ENCODE measurements at regions not wholly inside any gene's neighbourhood (a gene's known extent, or its start where the extent isn't known, plus 50 kb on each side); places are given as distances from the start of the nearest gene placed in this dataset.

DNA sequence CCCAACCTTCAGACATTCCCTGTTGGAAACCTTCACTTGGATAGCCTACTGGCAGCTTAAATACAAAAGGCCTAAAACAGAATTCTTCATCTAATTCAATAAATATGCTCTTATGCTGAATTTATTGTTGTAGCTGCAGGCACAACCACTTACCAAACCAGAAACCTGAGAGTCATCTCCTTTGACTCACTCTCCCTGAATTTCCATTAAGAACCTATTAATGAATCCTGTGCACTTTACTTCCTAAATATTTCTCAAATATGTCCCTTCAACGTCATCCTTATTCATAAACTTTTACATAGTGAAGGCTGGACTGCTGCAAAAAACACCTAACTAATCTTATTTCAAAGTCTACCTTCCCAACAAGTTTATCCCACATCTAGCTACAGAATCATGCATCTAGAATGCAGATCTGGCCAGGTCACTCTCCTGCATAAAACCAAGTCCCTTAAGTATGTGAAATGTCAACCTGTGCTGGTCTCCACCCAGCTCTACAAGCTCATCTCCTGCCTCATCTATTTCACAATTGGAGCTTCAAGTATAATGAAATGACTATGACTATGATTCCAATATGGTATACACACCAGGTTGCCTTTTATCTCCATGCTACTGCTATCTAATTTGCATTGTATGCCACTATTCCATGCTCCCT, 354.2 kb downstream of the ZEB2 start:
- no peaks in the 10 kb centered on the region for H3K36me3 ChIP-seq (ENCODE audit: control insufficient read depth, low read depth, low read length)
- no peaks in the 10 kb centered on the region for H3K27me3 ChIP-seq (ENCODE audit: control insufficient read depth, insufficient read depth, low read length)
- no peaks in the 10 kb centered on the region for H3K9me3 ChIP-seq (ENCODE audit: control insufficient read depth, low read depth, low read length)
- H3K4me3 ChIP-seq (ENCODE audit: low read length) = no peak overlapping the region
- no peak overlapping the region for H3K9ac ChIP-seq (ENCODE audit: low read length)
- no peak overlapping the region for H3K27ac ChIP-seq (ENCODE audit: low read length)
- no peaks in the 10 kb centered on the region for H3K4me1 ChIP-seq (ENCODE audit: control insufficient read depth, low read depth, low read length)

DNA sequence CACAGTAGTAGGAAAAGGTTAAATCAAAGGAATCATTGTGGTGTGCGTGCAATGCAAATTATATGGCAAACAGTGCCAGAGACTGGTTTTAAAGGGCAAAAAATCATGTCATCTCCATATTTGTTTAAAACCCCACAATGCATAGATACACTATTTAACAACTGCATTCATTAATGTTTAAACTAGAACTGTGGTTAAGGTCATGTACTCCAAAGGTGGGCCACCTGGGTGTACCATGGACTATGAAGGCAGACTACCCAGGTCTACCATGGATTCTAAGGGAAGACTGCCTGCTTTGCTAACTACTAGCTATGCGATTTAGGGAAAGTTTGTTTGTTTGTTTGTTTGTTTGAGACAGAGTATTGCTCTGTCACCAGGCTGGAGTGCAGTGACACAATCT, 356.3 kb downstream of the ZEB2 start:
- no peaks in the 10 kb centered on the region for H3K4me1 ChIP-seq (ENCODE audit: control insufficient read depth, low read depth, low read length)
- H3K36me3 ChIP-seq (ENCODE audit: control insufficient read depth, low read depth, low read length) = no peaks in the 10 kb centered on the region
- H3K9ac ChIP-seq (ENCODE audit: low read length) = no peak overlapping the region
- H3K4me3 ChIP-seq (ENCODE audit: low read length) = no peak overlapping the region
- H3K27ac ChIP-seq (ENCODE audit: low read length) = no peak overlapping the region
- no peaks in the 10 kb centered on the region for H3K9me3 ChIP-seq (ENCODE audit: control insufficient read depth, low read depth, low read length)
- H3K27me3 ChIP-seq (ENCODE audit: control insufficient read depth, insufficient read depth, low read length) = no peaks in the 10 kb centered on the region

DNA sequence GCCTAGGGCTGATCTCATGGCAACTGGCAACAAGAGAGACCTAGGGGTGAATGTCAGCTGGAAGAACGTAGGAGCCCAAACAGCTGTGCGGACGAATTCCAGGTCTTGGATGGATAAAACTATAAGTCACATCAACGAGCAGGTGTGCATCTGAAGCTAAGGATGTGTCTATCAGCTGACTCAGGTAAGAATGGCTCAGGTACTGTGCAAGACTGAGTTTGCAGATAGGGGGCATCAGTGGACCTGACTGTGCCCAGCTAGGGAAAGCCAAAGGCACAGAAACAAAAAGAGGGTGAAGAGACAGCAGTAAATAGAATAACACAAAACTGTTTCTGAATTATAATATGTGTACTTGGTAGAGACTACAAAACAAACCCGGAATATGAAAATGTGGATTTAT, 357.3 kb downstream of the ZEB2 start:
- H3K9ac ChIP-seq (ENCODE audit: low read length) = no peak overlapping the region
- H3K4me3 ChIP-seq (ENCODE audit: low read length) = no peak overlapping the region
- no peaks in the 10 kb centered on the region for H3K36me3 ChIP-seq (ENCODE audit: control insufficient read depth, low read depth, low read length)
- H3K4me1 ChIP-seq (ENCODE audit: control insufficient read depth, low read depth, low read length) = no peaks in the 10 kb centered on the region
- H3K27ac ChIP-seq (ENCODE audit: low read length) = no peak overlapping the region
- H3K27me3 ChIP-seq (ENCODE audit: control insufficient read depth, insufficient read depth, low read length) = no peaks in the 10 kb centered on the region
- H3K9me3 ChIP-seq (ENCODE audit: control insufficient read depth, low read depth, low read length) = no peaks in the 10 kb centered on the region

DNA sequence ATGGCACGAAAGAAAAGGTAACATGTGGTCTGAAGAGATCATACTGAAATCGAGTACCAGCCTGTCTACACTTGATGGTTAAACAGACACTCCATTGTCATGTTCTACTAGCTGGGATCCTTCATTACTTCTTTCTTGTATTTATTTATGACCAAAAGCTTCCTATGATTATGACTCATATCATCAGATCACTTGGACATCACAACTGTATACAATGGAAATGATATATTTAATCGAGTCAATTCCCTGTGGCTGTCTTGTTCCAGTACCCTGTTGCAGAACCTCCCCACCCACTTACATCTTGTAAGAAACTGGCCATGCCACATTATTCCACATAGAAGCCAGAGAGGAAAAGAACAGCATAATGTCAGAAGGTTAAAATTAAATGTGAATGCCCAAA, 358.9 kb downstream of the ZEB2 start:
- H3K27me3 ChIP-seq (ENCODE audit: control insufficient read depth, insufficient read depth, low read length) = no peaks in the 10 kb centered on the region
- no peaks in the 10 kb centered on the region for H3K36me3 ChIP-seq (ENCODE audit: control insufficient read depth, low read depth, low read length)
- H3K27ac ChIP-seq (ENCODE audit: low read length) = no peak overlapping the region

DNA sequence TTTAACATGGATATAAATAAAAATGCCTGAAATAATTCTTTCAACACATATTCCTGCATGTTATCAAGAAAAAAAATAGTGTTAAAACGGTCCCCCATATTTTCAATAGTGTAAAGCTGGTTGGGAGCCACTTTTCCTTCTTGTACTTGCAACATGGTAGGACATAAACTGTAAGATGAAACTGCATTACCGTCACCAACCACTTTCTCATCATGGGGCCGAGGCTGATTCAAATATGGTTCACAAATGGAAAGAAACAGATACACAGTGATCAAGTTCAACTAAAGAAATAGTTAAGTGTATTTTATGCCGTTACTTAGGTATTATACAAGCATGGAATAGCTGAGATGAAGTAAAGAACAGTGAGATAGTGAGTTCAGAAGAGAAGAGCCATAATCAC, 360.7 kb downstream of the ZEB2 start:
- no peak overlapping the region for H3K9ac ChIP-seq (ENCODE audit: low read length)

More for the DNA sequence above, 358.9 kb downstream of the ZEB2 start:
- H3K9me3 ChIP-seq (ENCODE audit: control insufficient read depth, low read depth, low read length) = no peaks in the 10 kb centered on the region
- H3K4me1 ChIP-seq (ENCODE audit: control insufficient read depth, low read depth, low read length) = peaks cover 5% of the 10 kb centered on the region
- no peak overlapping the region for H3K4me3 ChIP-seq (ENCODE audit: low read length)
- no peak overlapping the region for H3K9ac ChIP-seq (ENCODE audit: low read length)

DNA sequence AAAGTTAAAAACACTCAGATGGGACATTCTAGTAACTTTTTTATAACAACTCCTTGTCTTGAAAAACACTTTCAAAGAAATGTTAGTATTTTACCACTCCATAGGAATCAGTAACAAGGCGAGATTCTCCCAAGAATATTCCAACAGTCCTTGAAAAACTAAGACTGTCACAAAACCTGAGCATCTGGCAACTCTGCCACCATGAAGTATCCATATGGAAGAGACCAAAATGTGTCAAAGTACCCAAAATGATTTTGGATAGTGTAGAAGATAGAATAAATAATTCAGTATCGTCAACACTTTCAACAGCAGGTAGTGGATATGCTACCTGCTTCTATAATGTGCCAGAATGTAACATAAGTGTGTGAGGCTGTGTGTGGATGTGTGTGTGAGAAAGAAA, 361.8 kb downstream of the ZEB2 start:
- H3K4me1 ChIP-seq (ENCODE audit: control insufficient read depth, low read depth, low read length) = peaks cover 5% of the 10 kb centered on the region
- no peaks in the 10 kb centered on the region for H3K27me3 ChIP-seq (ENCODE audit: control insufficient read depth, insufficient read depth, low read length)
- no peak overlapping the region for H3K4me3 ChIP-seq (ENCODE audit: low read length)
- H3K9ac ChIP-seq (ENCODE audit: low read length) = no peak overlapping the region
- no peak overlapping the region for H3K27ac ChIP-seq (ENCODE audit: low read length)
- H3K9me3 ChIP-seq (ENCODE audit: control insufficient read depth, low read depth, low read length) = no peaks in the 10 kb centered on the region
- H3K36me3 ChIP-seq (ENCODE audit: control insufficient read depth, low read depth, low read length) = no peaks in the 10 kb centered on the region

More for the DNA sequence above, 360.7 kb downstream of the ZEB2 start:
- Histone ChIP-seq H3K27me3 (ENCODE audit: control insufficient read depth, insufficient read depth, low read length) (no peaks in the 10 kb centered on the region), H3K4me1 (ENCODE audit: control insufficient read depth, low read depth, low read length) (peaks cover 5% of the 10 kb centered on the region), H3K9me3 (ENCODE audit: control insufficient read depth, low read depth, low read length) (no peaks in the 10 kb centered on the region), H3K36me3 (ENCODE audit: control insufficient read depth, low read depth, low read length) (no peaks in the 10 kb centered on the region), H3K27ac (ENCODE audit: low read length) (no peak overlapping the region), H3K4me3 (ENCODE audit: low read length) (no peak overlapping the region)

DNA sequence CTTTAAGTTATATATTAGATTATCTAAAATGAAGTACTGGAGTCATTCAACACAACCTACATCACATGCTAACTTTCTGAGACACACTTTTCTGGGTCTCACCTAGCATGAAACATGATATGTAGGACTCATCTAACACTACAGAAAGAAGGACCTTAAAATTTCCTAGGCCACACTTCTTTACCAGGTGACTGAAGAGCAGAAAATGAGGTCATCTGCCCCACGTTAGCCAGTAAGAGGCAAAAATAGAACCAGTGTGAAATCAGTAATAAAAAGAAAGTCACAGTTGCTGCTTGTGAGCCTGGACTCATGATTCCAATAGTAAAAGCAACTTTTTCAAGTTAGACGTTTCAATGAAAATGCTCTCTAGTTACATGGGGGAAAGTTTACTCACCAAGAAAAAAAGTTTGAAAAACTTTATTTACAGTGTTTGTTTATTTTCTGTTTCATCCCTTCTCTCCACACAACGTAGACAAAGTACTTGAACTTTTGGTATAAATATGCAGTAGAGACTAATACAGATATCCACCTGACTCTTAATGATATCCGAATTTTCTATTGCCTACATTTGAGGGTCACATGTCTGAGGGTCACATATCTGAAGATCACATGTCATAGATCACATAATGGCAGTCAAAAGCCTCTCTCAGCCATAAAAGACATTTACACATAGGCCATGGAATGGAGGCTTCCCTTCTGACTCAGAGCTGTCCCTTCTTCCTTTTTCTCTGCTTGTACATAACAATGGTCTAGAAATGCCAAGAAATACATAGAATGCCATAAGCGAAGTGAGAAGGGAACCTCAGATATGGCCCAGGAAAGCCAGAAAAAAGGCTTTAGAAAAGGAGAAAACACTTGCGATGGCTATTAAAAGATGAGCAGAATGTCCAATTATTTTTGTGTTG, 362.9 kb downstream of the ZEB2 start:
- no peak overlapping the region for H3K9ac ChIP-seq (ENCODE audit: low read length)
- H3K27ac ChIP-seq (ENCODE audit: low read length) = no peak overlapping the region

DNA sequence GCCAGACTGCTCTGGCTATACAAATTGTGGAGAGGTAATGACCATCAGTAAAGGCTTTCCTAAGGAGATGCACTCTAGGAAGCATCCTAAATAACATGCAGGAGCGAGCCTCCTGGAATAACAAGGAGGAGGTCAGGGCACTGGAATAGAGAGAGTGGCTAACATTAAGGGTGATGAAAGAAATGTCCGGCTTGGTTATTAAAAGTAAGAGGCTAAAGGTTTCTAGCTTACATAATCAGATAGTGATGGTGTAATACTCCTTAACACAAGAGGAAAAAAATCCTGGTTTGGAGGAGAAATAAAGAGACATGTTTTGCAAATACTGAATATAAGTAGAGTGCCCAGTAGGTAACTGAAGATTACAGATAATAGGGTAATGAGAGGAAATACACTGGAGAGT, 365.7 kb downstream of the ZEB2 start:
- Histone ChIP-seq H3K4me3 (ENCODE audit: low read length) (no peak overlapping the region), H3K27me3 (ENCODE audit: control insufficient read depth, insufficient read depth, low read length) (no peaks in the 10 kb centered on the region), H3K36me3 (ENCODE audit: control insufficient read depth, low read depth, low read length) (no peaks in the 10 kb centered on the region), H3K27ac (ENCODE audit: low read length) (no peak overlapping the region), H3K9me3 (ENCODE audit: control insufficient read depth, low read depth, low read length) (no peaks in the 10 kb centered on the region), H3K4me1 (ENCODE audit: control insufficient read depth, low read depth, low read length) (peaks cover 5% of the 10 kb centered on the region), H3K9ac (ENCODE audit: low read length) (no peak overlapping the region)

More for the DNA sequence above, 362.9 kb downstream of the ZEB2 start:
- H3K27me3 ChIP-seq (ENCODE audit: control insufficient read depth, insufficient read depth, low read length) = no peaks in the 10 kb centered on the region
- no peak overlapping the region for H3K4me3 ChIP-seq (ENCODE audit: low read length)
- no peaks in the 10 kb centered on the region for H3K36me3 ChIP-seq (ENCODE audit: control insufficient read depth, low read depth, low read length)
- no peaks in the 10 kb centered on the region for H3K9me3 ChIP-seq (ENCODE audit: control insufficient read depth, low read depth, low read length)
- peaks cover 5% of the 10 kb centered on the region for H3K4me1 ChIP-seq (ENCODE audit: control insufficient read depth, low read depth, low read length)

DNA sequence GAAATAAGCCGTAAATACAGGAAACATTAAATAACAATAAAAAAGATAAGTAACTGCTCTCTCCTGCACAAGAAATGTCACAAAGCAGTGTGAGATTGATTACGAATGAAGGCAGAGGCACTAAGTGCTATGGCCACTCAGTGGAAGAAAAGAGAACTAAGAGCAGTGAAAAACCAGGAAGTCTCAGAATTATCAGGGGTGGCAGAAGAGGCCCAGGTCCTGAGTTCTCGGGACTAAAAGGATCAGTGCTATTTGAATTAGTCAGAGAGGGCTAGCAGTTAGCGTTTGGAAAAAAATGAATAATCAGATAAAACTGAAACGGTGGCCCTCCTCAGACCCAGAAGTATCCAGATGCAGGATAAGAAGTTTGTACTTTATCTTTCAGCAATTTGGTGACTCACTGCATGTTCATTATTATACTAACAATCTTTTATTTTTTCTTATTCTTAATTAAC, 367.1 kb downstream of the ZEB2 start:
- no peaks in the 10 kb centered on the region for H3K27me3 ChIP-seq (ENCODE audit: control insufficient read depth, insufficient read depth, low read length)
- no peaks in the 10 kb centered on the region for H3K36me3 ChIP-seq (ENCODE audit: control insufficient read depth, low read depth, low read length)
- no peaks in the 10 kb centered on the region for H3K9me3 ChIP-seq (ENCODE audit: control insufficient read depth, low read depth, low read length)
- peaks cover 5% of the 10 kb centered on the region for H3K4me1 ChIP-seq (ENCODE audit: control insufficient read depth, low read depth, low read length)
- H3K4me3 ChIP-seq (ENCODE audit: low read length) = no peak overlapping the region
- H3K27ac ChIP-seq (ENCODE audit: low read length) = no peak overlapping the region
- H3K9ac ChIP-seq (ENCODE audit: low read length) = no peak overlapping the region

DNA sequence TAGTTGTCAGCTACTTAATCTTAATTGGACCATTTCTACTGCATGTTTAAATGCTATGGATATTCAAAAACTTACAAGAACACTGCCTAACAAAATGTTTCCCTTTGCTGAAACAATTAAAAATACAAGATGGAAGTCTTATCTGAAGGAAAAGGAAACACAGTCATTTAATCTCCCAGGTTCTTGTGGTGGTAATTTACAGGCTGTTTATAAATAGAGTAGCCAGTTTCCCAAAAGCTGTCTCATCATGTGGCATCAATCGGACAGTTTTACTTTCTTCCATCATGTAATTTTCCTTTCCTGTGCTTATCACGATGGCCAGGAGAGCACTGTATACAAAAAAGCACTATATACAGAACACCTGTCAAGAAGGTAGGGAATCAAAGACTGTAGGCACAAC, 368.1 kb downstream of the ZEB2 start:
- H3K9ac ChIP-seq (ENCODE audit: low read length) = no peak overlapping the region
- no peak overlapping the region for H3K4me3 ChIP-seq (ENCODE audit: low read length)
- no peaks in the 10 kb centered on the region for H3K9me3 ChIP-seq (ENCODE audit: control insufficient read depth, low read depth, low read length)
- no peak overlapping the region for H3K27ac ChIP-seq (ENCODE audit: low read length)
- H3K4me1 ChIP-seq (ENCODE audit: control insufficient read depth, low read depth, low read length) = no peaks in the 10 kb centered on the region
- H3K36me3 ChIP-seq (ENCODE audit: control insufficient read depth, low read depth, low read length) = no peaks in the 10 kb centered on the region
- no peaks in the 10 kb centered on the region for H3K27me3 ChIP-seq (ENCODE audit: control insufficient read depth, insufficient read depth, low read length)

DNA sequence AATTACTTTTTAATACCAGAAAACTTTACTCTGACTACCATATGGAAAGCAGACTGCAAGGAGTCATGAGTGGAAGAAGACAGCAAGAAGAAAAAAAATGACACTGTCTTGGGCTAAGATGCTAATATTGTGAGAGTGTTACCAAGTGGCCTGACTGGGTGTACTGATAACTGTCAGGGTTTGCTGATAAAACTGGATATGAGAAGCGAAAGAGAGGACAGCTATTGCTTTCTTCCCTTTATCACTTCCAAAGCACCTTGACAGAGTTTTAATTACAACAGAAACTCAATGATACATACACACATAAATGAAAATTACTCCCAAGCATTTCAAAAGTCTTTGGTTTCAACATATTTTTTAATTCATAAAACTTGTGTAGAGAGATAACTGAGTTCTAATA, 368.5 kb downstream of the ZEB2 start:
- Histone ChIP-seq H3K9me3 (ENCODE audit: control insufficient read depth, low read depth, low read length) (no peaks in the 10 kb centered on the region), H3K27ac (ENCODE audit: low read length) (no peak overlapping the region), H3K4me1 (ENCODE audit: control insufficient read depth, low read depth, low read length) (no peaks in the 10 kb centered on the region), H3K4me3 (ENCODE audit: low read length) (no peak overlapping the region), H3K27me3 (ENCODE audit: control insufficient read depth, insufficient read depth, low read length) (no peaks in the 10 kb centered on the region), H3K36me3 (ENCODE audit: control insufficient read depth, low read depth, low read length) (no peaks in the 10 kb centered on the region), H3K9ac (ENCODE audit: low read length) (no peak overlapping the region)

DNA sequence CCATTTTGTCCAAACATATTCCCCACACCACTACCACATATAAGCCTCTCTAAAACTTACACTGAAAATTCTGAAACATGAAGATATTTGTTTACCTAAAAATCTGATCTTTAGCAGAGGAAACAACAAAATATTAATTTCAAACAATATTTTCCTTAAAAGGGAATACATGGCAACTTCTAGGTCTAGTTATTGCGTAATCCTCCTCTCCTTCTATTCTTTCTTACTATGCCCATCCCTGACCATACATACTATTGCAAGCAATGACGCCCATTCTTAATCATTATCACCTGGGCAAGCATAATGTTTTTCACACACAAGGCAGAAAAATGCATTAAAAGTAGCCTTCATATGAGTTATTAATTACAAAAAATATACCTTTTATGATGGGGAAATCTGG, 372.6 kb downstream of the ZEB2 start:
- H3K9ac ChIP-seq (ENCODE audit: low read length) = no peak overlapping the region
- no peak overlapping the region for H3K27ac ChIP-seq (ENCODE audit: low read length)
- H3K36me3 ChIP-seq (ENCODE audit: control insufficient read depth, low read depth, low read length) = no peaks in the 10 kb centered on the region
- H3K4me1 ChIP-seq (ENCODE audit: control insufficient read depth, low read depth, low read length) = no peaks in the 10 kb centered on the region
- no peaks in the 10 kb centered on the region for H3K9me3 ChIP-seq (ENCODE audit: control insufficient read depth, low read depth, low read length)
- no peaks in the 10 kb centered on the region for H3K27me3 ChIP-seq (ENCODE audit: control insufficient read depth, insufficient read depth, low read length)
- no peak overlapping the region for H3K4me3 ChIP-seq (ENCODE audit: low read length)

Data from iPS-18a (cell line).